Liver (tissue), 3 donors: ENCODE measurements at regions not wholly inside any gene's neighbourhood (a gene's known extent, or its start where the extent isn't known, plus 50 kb on each side); places are given as distances from the start of the nearest gene placed in this dataset.

Experiments
- TF ChIP-seq, protein P1 (sequence below): fragments of 150-350 bp; IDR thresholded peaks from 2 replicates; pipeline ENCODE4 v1.5.1; 2017; ENCODE audit warnings: improper control_type of control experiment, low read depth, low read length; ENCODE audit not compliant: missing input control
- TF ChIP-seq, protein P2 (sequence below): IDR thresholded peaks from 2 replicates; pipeline ENCODE4 v1.6.1; 2016; ENCODE audit warnings: antibody characterized with exemption
- TF ChIP-seq, protein P3 (sequence below): IDR thresholded peaks from 2 replicates; pipeline ENCODE4 v1.6.1; 2016; ENCODE audit warnings: antibody characterized with exemption
- donor health status: healthy.
- donor health status: healthy.

DNA sequence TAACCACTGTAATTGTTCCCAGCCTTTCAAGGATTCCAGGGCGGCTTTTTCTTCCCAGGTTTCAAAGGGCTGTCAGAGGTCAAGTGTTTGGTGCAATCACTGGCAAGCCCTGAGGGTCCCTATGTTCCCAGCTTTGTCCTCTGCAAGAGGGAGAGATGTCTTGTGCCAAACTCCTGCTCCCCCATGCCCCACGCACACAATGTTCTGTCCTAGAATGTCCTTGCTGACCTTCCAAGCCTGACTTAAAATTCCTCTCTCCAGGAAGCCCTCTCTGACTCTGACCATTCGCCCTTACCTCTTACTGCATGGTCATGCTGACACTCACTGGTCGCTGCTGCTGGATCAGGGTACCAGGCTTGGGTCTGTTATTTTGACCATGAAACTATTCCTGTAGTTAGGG lies 152.5 kb upstream of the KCND3 start:
- TF ChIP-seq, protein P1, sequence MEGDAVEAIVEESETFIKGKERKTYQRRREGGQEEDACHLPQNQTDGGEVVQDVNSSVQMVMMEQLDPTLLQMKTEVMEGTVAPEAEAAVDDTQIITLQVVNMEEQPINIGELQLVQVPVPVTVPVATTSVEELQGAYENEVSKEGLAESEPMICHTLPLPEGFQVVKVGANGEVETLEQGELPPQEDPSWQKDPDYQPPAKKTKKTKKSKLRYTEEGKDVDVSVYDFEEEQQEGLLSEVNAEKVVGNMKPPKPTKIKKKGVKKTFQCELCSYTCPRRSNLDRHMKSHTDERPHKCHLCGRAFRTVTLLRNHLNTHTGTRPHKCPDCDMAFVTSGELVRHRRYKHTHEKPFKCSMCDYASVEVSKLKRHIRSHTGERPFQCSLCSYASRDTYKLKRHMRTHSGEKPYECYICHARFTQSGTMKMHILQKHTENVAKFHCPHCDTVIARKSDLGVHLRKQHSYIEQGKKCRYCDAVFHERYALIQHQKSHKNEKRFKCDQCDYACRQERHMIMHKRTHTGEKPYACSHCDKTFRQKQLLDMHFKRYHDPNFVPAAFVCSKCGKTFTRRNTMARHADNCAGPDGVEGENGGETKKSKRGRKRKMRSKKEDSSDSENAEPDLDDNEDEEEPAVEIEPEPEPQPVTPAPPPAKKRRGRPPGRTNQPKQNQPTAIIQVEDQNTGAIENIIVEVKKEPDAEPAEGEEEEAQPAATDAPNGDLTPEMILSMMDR, result no peak
- TF ChIP-seq, protein P2, sequence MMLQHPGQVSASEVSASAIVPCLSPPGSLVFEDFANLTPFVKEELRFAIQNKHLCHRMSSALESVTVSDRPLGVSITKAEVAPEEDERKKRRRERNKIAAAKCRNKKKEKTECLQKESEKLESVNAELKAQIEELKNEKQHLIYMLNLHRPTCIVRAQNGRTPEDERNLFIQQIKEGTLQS, result no peak
- TF ChIP-seq, protein P3, sequence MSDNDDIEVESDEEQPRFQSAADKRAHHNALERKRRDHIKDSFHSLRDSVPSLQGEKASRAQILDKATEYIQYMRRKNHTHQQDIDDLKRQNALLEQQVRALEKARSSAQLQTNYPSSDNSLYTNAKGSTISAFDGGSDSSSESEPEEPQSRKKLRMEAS, result no peak
